Parathyroid adenoma (tissue), 2 donors: ENCODE measurements at regions not wholly inside any gene's neighbourhood (a gene's known extent, or its start where the extent isn't known, plus 50 kb on each side); places are given as distances from the start of the nearest gene placed in this dataset.

Experiments used
- H2AFZ ChIP-seq: fragments of 300-600 bp; sonication (generic); one replicate; pipeline ENCODE4 v1.7.0; 2017; ENCODE audit warnings: antibody characterized with exemption, mild to moderate bottlenecking
- H3K27ac ChIP-seq: fragments of 300-600 bp; sonication (generic); one replicate; pipeline ENCODE4 v1.7.0; 2017
- H3K27me3 ChIP-seq: fragments of 300-600 bp; sonication (generic); one replicate; pipeline ENCODE4 v1.7.0; 2017; ENCODE audit warnings: low read length; ENCODE audit not compliant: control insufficient read depth, insufficient read depth
- H3K36me3 ChIP-seq: fragments of 300-600 bp; sonication (generic); one replicate; pipeline ENCODE4 v1.7.0; 2017; ENCODE audit warnings: low read length; ENCODE audit not compliant: control insufficient read depth, insufficient read depth
- H3K4me1 ChIP-seq: fragments of 300-600 bp; sonication (generic); one replicate; pipeline ENCODE4 v1.7.0; 2017; ENCODE audit warnings: control low read depth
- H3K4me2 ChIP-seq: fragments of 300-600 bp; sonication (generic); one replicate; pipeline ENCODE4 v1.7.0; 2017; ENCODE audit warnings: low read length
- H3K4me3 ChIP-seq: fragments of 300-600 bp; sonication (generic); one replicate; pipeline ENCODE4 v1.7.0; 2017; ENCODE audit warnings: low read depth, low read length
- H3K79me2 ChIP-seq: fragments of 300-600 bp; sonication (generic); one replicate; pipeline ENCODE4 v1.7.0; 2017; ENCODE audit warnings: control low read depth
- H3K9ac ChIP-seq: fragments of 300-600 bp; sonication (generic); one replicate; pipeline ENCODE4 v1.7.0; 2017; ENCODE audit warnings: mild to moderate bottlenecking
- H3K9me3 ChIP-seq: fragments of 300-600 bp; sonication (generic); one replicate; pipeline ENCODE4 v1.7.0; 2017; ENCODE audit warnings: low read length; ENCODE audit not compliant: control insufficient read depth
- TF ChIP-seq, protein P1 (sequence below): fragments of 300-600 bp; sonication (generic); IDR thresholded peaks from one replicate; pipeline ENCODE4 v1.7.0; 2017; ENCODE audit warnings: antibody characterized with exemption, mild to moderate bottlenecking
- donor health status: primary hyperparathyroidism.

DNA sequence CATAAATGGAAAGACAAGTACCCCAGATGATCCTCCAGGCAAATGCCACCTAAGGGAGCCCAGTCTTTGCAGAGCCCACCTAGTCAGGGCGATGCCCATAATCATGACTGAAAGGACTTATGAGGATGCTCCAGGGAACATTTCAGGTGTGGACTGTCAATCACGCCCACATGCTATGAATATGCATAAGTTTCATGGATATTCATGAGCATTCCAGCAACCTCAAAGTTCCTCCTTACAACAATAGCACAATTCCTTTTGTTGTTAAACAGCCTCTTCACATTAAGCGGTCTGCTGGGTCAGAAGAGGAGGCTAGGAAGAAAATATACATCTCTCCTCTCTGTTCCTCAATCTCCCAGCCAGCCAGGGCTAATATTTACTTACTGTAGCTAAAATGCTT lies 161.6 kb downstream of the C5orf15 start:
- no peaks in the 10 kb centered on the region for H3K9me3 ChIP-seq
- H3K36me3 ChIP-seq: no peaks in the 10 kb centered on the region
- H3K4me3 ChIP-seq: no peak overlapping the region
- TF ChIP-seq, protein P1, sequence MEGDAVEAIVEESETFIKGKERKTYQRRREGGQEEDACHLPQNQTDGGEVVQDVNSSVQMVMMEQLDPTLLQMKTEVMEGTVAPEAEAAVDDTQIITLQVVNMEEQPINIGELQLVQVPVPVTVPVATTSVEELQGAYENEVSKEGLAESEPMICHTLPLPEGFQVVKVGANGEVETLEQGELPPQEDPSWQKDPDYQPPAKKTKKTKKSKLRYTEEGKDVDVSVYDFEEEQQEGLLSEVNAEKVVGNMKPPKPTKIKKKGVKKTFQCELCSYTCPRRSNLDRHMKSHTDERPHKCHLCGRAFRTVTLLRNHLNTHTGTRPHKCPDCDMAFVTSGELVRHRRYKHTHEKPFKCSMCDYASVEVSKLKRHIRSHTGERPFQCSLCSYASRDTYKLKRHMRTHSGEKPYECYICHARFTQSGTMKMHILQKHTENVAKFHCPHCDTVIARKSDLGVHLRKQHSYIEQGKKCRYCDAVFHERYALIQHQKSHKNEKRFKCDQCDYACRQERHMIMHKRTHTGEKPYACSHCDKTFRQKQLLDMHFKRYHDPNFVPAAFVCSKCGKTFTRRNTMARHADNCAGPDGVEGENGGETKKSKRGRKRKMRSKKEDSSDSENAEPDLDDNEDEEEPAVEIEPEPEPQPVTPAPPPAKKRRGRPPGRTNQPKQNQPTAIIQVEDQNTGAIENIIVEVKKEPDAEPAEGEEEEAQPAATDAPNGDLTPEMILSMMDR: no peak
- H3K79me2 ChIP-seq: no peaks in the 10 kb centered on the region
- no peaks in the 10 kb centered on the region for H3K27me3 ChIP-seq
- no peak overlapping the region for H3K4me2 ChIP-seq
- H3K9ac ChIP-seq: no peak overlapping the region
- no peak overlapping the region for H2AFZ ChIP-seq
- no peak overlapping the region for H3K27ac ChIP-seq
- H3K4me1 ChIP-seq: no peaks in the 10 kb centered on the region

DNA sequence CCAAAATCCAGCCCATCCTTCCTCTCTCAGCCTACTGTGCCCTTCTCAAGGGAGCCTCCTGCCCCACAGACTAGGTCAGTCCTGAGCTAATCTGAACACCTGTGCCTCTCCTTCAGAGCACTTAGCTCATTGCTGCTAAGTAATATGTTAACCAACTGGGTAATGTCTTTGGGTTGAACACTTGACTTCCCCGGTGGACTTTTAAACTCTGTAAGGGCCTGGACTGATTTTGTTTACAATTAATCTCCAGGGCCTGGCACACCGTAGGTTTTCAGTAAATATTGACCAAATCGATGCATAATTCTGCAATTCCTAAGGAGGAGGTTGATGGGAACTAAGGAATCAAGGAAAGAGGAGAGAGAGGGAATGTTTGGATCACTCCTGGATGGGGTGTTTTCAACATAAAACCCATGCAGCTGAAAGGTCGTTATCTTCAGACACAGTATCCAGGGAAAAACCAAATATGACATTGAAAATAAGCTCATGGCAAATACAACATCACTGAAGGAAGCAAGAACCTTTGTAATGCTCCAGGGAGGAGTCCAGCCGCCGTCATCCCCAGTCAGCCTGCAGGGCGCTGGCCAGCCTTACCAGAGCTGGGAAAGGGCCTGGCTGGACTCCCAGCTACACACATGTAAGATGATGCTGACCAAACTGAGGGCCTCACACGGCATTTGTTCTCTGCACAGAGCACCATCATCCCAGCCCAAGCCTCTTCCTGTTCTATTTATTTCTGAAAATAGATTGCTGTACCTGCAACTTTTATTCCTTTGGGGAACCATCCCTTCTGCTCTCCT lies 166.3 kb downstream of the C5orf15 start:
- Histone ChIP-seq H3K79me2 (no peaks in the 10 kb centered on the region), H3K4me1 (no peaks in the 10 kb centered on the region), H3K9me3 (no peaks in the 10 kb centered on the region), H3K27ac (no peak overlapping the region), H3K4me2 (no peak overlapping the region), H3K9ac (no peak overlapping the region), H3K27me3 (no peaks in the 10 kb centered on the region), H3K4me3 (no peak overlapping the region), H2AFZ (no peak overlapping the region), H3K36me3 (no peaks in the 10 kb centered on the region)
- TF ChIP-seq, protein P1: no peak

DNA sequence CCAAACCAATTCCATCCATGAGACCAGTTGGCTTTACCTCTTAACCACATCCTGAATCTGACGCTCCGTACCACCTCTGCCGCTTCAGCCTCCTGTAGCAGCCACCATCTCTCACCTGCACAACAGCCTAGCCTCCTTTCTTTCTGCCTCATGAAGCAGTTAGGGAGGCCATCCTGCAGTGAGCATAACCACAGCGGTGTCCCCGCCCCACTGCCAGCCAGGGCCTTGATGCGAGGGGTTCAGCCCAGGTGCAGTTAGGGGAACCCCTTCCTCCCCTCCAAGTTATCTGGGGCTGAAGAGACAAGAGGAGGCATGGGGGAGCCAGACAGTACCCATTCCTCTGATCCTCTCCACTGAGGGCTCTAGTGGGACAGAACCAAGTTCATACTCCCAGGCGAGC lies 167.0 kb downstream of the C5orf15 start:
- H3K9ac ChIP-seq: no peak overlapping the region
- no peaks in the 10 kb centered on the region for H3K27me3 ChIP-seq
- H3K4me2 ChIP-seq: no peak overlapping the region
- no peaks in the 10 kb centered on the region for H3K4me1 ChIP-seq
- H3K4me3 ChIP-seq: no peak overlapping the region
- no peak overlapping the region for H2AFZ ChIP-seq
- no peak overlapping the region for H3K27ac ChIP-seq
- H3K79me2 ChIP-seq: no peaks in the 10 kb centered on the region
- no peaks in the 10 kb centered on the region for H3K36me3 ChIP-seq
- no peaks in the 10 kb centered on the region for H3K9me3 ChIP-seq
- TF ChIP-seq, protein P1: no peak

DNA sequence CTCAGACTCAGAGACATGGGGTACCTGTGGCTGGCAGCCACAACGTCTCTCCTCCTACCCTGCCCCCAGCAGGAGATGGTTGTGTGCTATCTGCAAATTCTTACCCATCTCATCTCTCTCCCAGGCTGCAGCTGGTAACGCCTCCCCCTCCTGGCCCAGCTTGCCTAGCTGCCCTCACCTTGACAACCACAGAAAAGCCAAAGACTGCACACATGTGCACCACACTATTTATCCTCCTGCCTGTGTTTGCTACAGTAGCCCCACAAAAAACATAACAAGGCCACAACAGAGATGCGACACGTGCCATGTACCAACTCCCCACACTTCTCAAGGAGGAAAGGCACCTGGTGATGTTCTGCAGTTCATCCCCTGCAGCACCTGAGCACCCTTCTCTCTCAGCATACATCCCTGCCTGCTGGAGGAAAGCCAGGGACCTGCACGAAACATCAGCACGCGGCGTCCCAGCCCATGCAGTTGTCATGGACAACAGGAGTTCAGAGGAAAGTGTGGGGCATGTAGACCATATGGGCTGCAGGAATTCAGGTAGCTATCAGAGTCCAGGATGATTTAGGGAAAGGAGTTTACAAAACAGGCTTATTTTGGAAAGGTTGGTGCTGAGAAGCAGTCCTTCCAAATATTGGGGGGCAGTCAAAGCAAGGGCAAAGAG lies 168.7 kb downstream of the C5orf15 start:
- TF ChIP-seq, protein P1: no peak
- Histone ChIP-seq H3K9ac (no peak overlapping the region), H3K27ac (no peak overlapping the region), H3K9me3 (no peaks in the 10 kb centered on the region), H3K79me2 (no peaks in the 10 kb centered on the region), H2AFZ (no peak overlapping the region), H3K27me3 (no peaks in the 10 kb centered on the region), H3K4me3 (no peak overlapping the region), H3K36me3 (no peaks in the 10 kb centered on the region), H3K4me1 (no peaks in the 10 kb centered on the region), H3K4me2 (no peak overlapping the region)
